ENCODE measurements at regions not wholly inside any gene's neighbourhood (a gene's known extent, or its start where the extent isn't known, plus 50 kb on each side); places are given as distances from the start of the nearest gene placed in this dataset.

DNA sequence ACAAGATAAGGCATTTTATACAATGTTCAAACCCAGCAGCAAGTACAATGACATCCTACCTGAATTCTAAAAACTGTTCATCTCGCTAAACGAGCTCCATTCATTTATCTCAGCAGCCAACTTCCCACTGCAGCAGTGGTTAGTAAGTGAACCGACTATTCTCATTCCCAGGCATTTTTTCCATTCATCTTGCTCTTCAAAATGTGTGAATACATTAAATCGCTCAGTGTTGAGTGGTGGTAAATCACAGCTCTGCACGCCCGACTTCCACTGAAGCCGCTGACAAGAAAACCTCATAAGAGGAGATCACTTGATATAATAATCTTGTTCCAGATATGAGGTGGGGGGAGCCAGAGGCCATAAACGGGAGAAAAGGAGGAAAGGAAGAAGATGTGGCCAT is 746.2 kb upstream of the USP15 start:
- Histone ChIP-seq H3K4me2 (ENCODE audit: low read length) (no peak overlapping the region), H3K9ac (ENCODE audit: low read length) (no peak overlapping the region), H3K36me3 (ENCODE audit: control insufficient read depth in 1 of 2, insufficient read depth in 2 of 2, low read length in 2 of 2) (no peaks in the 10 kb centered on the region), H3K27me3 (ENCODE audit: insufficient read depth, low read length) (no peaks in the 10 kb centered on the region), H4K20me1 (ENCODE audit: insufficient read depth) (no peaks in the 10 kb centered on the region), H3K27ac (ENCODE audit: low read depth, low read length) (no peak overlapping the region), H3K79me2 (ENCODE audit: insufficient read depth, low read length) (no peaks in the 10 kb centered on the region), H2AFZ (ENCODE audit: low read depth, low read length, poor library complexity, severe bottlenecking) (no peak overlapping the region), H3K9me3 (ENCODE audit: control insufficient read depth in 1 of 2, insufficient read depth in 1 of 2, low read depth in 1 of 2, low read length in 2 of 2) (no peaks in the 10 kb centered on the region), H3K4me3 (replicated peaks in 1 of 2; ENCODE audit: low read depth in 1 of 2, low read length in 2 of 2) (no peak overlapping the region), H3K9me2 (ENCODE audit: insufficient read depth) (no peaks in the 10 kb centered on the region), H3K4me1 (ENCODE audit: control insufficient read depth in 1 of 2, insufficient read depth in 2 of 2, low read length in 2 of 2) (no peaks in the 10 kb centered on the region)
- BruUV-seq (replicated peaks), result no TSS peak
- intact Hi-C loops (cut with micrococcal nuclease), result no loop called here
- DNase-seq (ENCODE audit: low read depth, low spot score) (no peak), ATAC-seq (no peak)
- CTCF ChIA-PET, result no interaction called here
- POLR2A ChIA-PET, result no interaction called here
- RAD21 ChIA-PET (ENCODE audit: low non-redundant PET in 1 of 2, low total read pairs in 2 of 2, uncharacterized antibody in 2 of 2, unreplicated experiment in 2 of 2), result no interaction called here
- TF ChIP-seq TCF7L2 (IDR thresholded peaks at IDR 0.05; ENCODE audit: borderline replicate concordance, extremely low read depth, insufficient read depth, insufficient read length), result no peak
- TF ChIP-seq EZH2 (IDR thresholded peaks at IDR 0.05), result no peak
- TF ChIP-seq, protein P1, sequence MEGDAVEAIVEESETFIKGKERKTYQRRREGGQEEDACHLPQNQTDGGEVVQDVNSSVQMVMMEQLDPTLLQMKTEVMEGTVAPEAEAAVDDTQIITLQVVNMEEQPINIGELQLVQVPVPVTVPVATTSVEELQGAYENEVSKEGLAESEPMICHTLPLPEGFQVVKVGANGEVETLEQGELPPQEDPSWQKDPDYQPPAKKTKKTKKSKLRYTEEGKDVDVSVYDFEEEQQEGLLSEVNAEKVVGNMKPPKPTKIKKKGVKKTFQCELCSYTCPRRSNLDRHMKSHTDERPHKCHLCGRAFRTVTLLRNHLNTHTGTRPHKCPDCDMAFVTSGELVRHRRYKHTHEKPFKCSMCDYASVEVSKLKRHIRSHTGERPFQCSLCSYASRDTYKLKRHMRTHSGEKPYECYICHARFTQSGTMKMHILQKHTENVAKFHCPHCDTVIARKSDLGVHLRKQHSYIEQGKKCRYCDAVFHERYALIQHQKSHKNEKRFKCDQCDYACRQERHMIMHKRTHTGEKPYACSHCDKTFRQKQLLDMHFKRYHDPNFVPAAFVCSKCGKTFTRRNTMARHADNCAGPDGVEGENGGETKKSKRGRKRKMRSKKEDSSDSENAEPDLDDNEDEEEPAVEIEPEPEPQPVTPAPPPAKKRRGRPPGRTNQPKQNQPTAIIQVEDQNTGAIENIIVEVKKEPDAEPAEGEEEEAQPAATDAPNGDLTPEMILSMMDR (IDR thresholded peaks at IDR 0.05 in 2 of 3, conservative IDR thresholded peaks at IDR 0.05 in 1 of 3; ENCODE audit: borderline replicate concordance in 1 of 3, insufficient read depth in 1 of 3, low read depth in 2 of 3, low read length in 2 of 3), result no peak
- no peak for TF ChIP-seq CEBPB (IDR thresholded peaks at IDR 0.05; ENCODE audit: low read depth)
- TF ChIP-seq POLR2AphosphoS5 (IDR thresholded peaks at IDR 0.05; ENCODE audit: low read depth, low read length), result no peak
- TF ChIP-seq ZNF274 (IDR thresholded peaks at IDR 0.05; ENCODE audit: low read depth, low read length), result no peak
- TF ChIP-seq, protein P2, sequence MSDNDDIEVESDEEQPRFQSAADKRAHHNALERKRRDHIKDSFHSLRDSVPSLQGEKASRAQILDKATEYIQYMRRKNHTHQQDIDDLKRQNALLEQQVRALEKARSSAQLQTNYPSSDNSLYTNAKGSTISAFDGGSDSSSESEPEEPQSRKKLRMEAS (IDR thresholded peaks at IDR 0.05), result no peak
- TF ChIP-seq EZH2phosphoT487 (IDR thresholded peaks at IDR 0.05; ENCODE audit: borderline replicate concordance), result no peak
- TF ChIP-seq SRF (IDR thresholded peaks at IDR 0.05; ENCODE audit: low read depth), result no peak
- TF ChIP-seq SP1 (IDR thresholded peaks at IDR 0.05; ENCODE audit: low read depth), result no peak
- TF ChIP-seq JUND (IDR thresholded peaks at IDR 0.05), result no peak
- TF ChIP-seq POLR2A (IDR thresholded peaks at IDR 0.05; ENCODE audit: borderline replicate concordance, extremely low read depth, insufficient read depth, insufficient read length), result no peak
- no peak for TF ChIP-seq ZFX (IDR thresholded peaks at IDR 0.05)
- no peak for TF ChIP-seq CBX3 (IDR thresholded peaks at IDR 0.05; ENCODE audit: low read depth)
- TF ChIP-seq YY1 (IDR thresholded peaks at IDR 0.05; ENCODE audit: extremely low read depth, insufficient replicate concordance, low read depth, low read length), result no peak
